ENCODE measurements at regions not wholly inside any gene's neighbourhood (a gene's known extent, or its start where the extent isn't known, plus 50 kb on each side); places are given as distances from the start of the nearest gene placed in this dataset.

GRCh38 chr12:89786177-89786810 is 77.7 kb upstream of the ATP2B1 start:
- H3K36me3 ChIP-seq = no peaks in the 10 kb centered on the region
- H3K27me3 ChIP-seq = no peaks in the 10 kb centered on the region
- no peak overlapping the region for H3K27ac ChIP-seq
- no peak for TF ChIP-seq CTCF (IDR thresholded peaks at IDR 0.05)
- H3K4me1 ChIP-seq = no peaks in the 10 kb centered on the region
- no peak overlapping the region for H3K4me3 ChIP-seq
- no peak overlapping the region for H3K9ac ChIP-seq (ENCODE audit: low read depth in 2 of 2, low read length in 2 of 2)
- intact Hi-C loops (cut with DNase I) = no loop called here
- H3K9me3 ChIP-seq = no peaks in the 10 kb centered on the region
- DNase-seq = no peak

- H3K9ac ChIP-seq (ENCODE audit: low read depth in 2 of 2, low read length in 2 of 2) = no peak overlapping the region
- H3K27ac ChIP-seq = peak overlapping the region; percentile 24
- H3K4me1 ChIP-seq = no peaks in the 10 kb centered on the region
- no peaks in the 10 kb centered on the region for H3K27me3 ChIP-seq
- no peaks in the 10 kb centered on the region for H3K9me3 ChIP-seq
- no peak overlapping the region for H3K4me3 ChIP-seq
- DNase-seq = peak; percentile 21
- intact Hi-C loops (cut with DNase I) = no loop called here
- TF ChIP-seq CTCF (IDR thresholded peaks at IDR 0.05) = no peak
- H3K36me3 ChIP-seq = no peaks in the 10 kb centered on the region
Measured at GRCh38 chr12:89783359-89784060, 74.9 kb upstream of the ATP2B1 start.

- no peak for TF ChIP-seq CTCF (IDR thresholded peaks at IDR 0.05)
- Histone ChIP-seq H3K4me3 (no peak overlapping the region), H3K9me3 (no peaks in the 10 kb centered on the region), H3K36me3 (no peaks in the 10 kb centered on the region), H3K27me3 (no peaks in the 10 kb centered on the region), H3K9ac (ENCODE audit: low read depth in 2 of 2, low read length in 2 of 2) (no peak overlapping the region), H3K27ac (peak overlapping the region; percentile 18), H3K4me1 (no peaks in the 10 kb centered on the region)
- intact Hi-C loops (cut with DNase I) = no loop called here
- no peak for DNase-seq
Measured at GRCh38 chr12:89782807-89783206, 74.2 kb upstream of the ATP2B1 start.

- no peaks in the 10 kb centered on the region for H3K36me3 ChIP-seq
- no peak overlapping the region for H3K4me3 ChIP-seq
- TF ChIP-seq CTCF (IDR thresholded peaks at IDR 0.05) = no peak
- DNase-seq = no peak
- no peak overlapping the region for H3K9ac ChIP-seq (ENCODE audit: low read depth in 2 of 2, low read length in 2 of 2)
- H3K27me3 ChIP-seq = no peaks in the 10 kb centered on the region
- intact Hi-C loops (cut with DNase I) = no loop called here
- H3K4me1 ChIP-seq = no peaks in the 10 kb centered on the region
- no peaks in the 10 kb centered on the region for H3K9me3 ChIP-seq
- no peak overlapping the region for H3K27ac ChIP-seq
Measured at GRCh38 chr12:89781946-89782550, 73.4 kb upstream of the ATP2B1 start.

- no peak for DNase-seq
- Histone ChIP-seq H3K4me3 (no peak overlapping the region), H3K36me3 (no peaks in the 10 kb centered on the region), H3K9ac (ENCODE audit: low read depth in 2 of 2, low read length in 2 of 2) (no peak overlapping the region), H3K27me3 (no peaks in the 10 kb centered on the region), H3K4me1 (no peaks in the 10 kb centered on the region), H3K27ac (no peak overlapping the region), H3K9me3 (no peaks in the 10 kb centered on the region)
- TF ChIP-seq CTCF (IDR thresholded peaks at IDR 0.05) = no peak
- intact Hi-C loops (cut with DNase I) = no loop called here
Measured at GRCh38 chr12:89781156-89781555, 72.5 kb upstream of the ATP2B1 start.

Measured in colonic mucosa (tissue), 4 donors.